GM12891 (cell line): ENCODE measurements at regions not wholly inside any gene's neighbourhood (a gene's known extent, or its start where the extent isn't known, plus 50 kb on each side); places are given as distances from the start of the nearest gene placed in this dataset.

Experiments used
- DNase-seq: peaks from one replicate; pipeline ENCODE4 v3.0.0; 2011; ENCODE audit warnings: low spot score; ENCODE audit not compliant: insufficient read length
- FAIRE-seq: peaks from 2 replicates; lab custom pipeline; 2011; peaks lifted over from hg19 to GRCh38; lab: Jason Lieb, UNC
- PAX5 ChIP-seq: IDR thresholded peaks from 2 replicates; pipeline ENCODE4 v1.6.1; 2011; ENCODE audit warnings: low read length, moderate library complexity, mild to moderate bottlenecking; ENCODE audit not compliant: insufficient read depth, severe bottlenecking
- POLR2A ChIP-seq: IDR thresholded peaks from 2 replicates; pipeline ENCODE4 v1.6.1; 2011; ENCODE audit warnings: low read depth, low read length, control low read depth
- POLR2AphosphoS5 ChIP-seq: IDR thresholded peaks from 2 replicates; pipeline ENCODE4 v1.6.1; 2011; ENCODE audit warnings: low read depth, low read length, control low read depth
- POU2F2 ChIP-seq: IDR thresholded peaks from 2 replicates; pipeline ENCODE4 v1.6.1; 2011; ENCODE audit warnings: low read depth, mild to moderate bottlenecking, control low read depth, low read length, moderate library complexity
- SPI1 ChIP-seq: IDR thresholded peaks from 2 replicates; pipeline ENCODE4 v1.6.1; 2011; ENCODE audit warnings: low read depth, low read length, control low read depth
- TAF1 ChIP-seq: IDR thresholded peaks from 2 replicates; pipeline ENCODE4 v1.6.1; 2011; ENCODE audit warnings: low read depth, low read length, control low read depth

- FAIRE-seq, result no peak
- TF ChIP-seq POLR2AphosphoS5 (no peak), TAF1 (no peak), PAX5 (no peak), POLR2A (no peak), SPI1 (no peak), POU2F2 (no peak)
These were observed 380.3 kb downstream of the MRPS30 start for GRCh38 chr5:45189042-45189441.

GRCh38 chr5:45189481-45189880 lies 380.7 kb downstream of the MRPS30 start:
- DNase-seq (no peak), FAIRE-seq (no peak)
- TF ChIP-seq POLR2AphosphoS5, result no peak
- no peak for TF ChIP-seq POU2F2
- no peak for TF ChIP-seq SPI1
- no peak for TF ChIP-seq POLR2A
- no peak for TF ChIP-seq PAX5
- TF ChIP-seq TAF1, result no peak

More at GRCh38 chr5:45189042-45189441, 380.3 kb downstream of the MRPS30 start:
- DNase-seq, result no peak

- DNase-seq (no peak), FAIRE-seq (no peak)
- no peak for TF ChIP-seq POLR2A
- no peak for TF ChIP-seq TAF1
- TF ChIP-seq POU2F2, result no peak
- TF ChIP-seq POLR2AphosphoS5, result no peak
- TF ChIP-seq SPI1, result no peak
- TF ChIP-seq PAX5, result no peak
These were observed 386.3 kb downstream of the MRPS30 start for GRCh38 chr5:45195026-45195425.
